ENCODE measurements at regions not wholly inside any gene's neighbourhood (a gene's known extent, or its start where the extent isn't known, plus 50 kb on each side); places are given as distances from the start of the nearest gene placed in this dataset.

- Histone ChIP-seq H3K27me3 (no peaks in the 10 kb centered on the region), H3K27ac (no peak overlapping the region), H3K36me3 (replicated peaks in 1 of 2) (no peaks in the 10 kb centered on the region), H3K4me1 (replicated peaks in 1 of 2) (no peaks in the 10 kb centered on the region), H3K9me3 (replicated peaks in 1 of 3) (no peaks in the 10 kb centered on the region), H3K4me3 (no peak overlapping the region)
- TF ChIP-seq POLR2A (IDR thresholded peaks at IDR 0.05): no peak
- TF ChIP-seq CTCF (IDR thresholded peaks at IDR 0.05): no peak
- DNase-seq: no peak
- 45 to 58% (median 54%) methylated on average over 1 of the region's 1 CpG for WGBS, 4 donors
- intact Hi-C loops (cut with DNase I): no loop called here
These were observed 747.7 kb downstream of the KCTD16 start for GRCh38 chr5:144918371-144918770.

GRCh38 chr5:144915452-144915851 lies 744.8 kb downstream of the KCTD16 start:
- Histone ChIP-seq H3K27ac (no peak overlapping the region), H3K27me3 (no peaks in the 10 kb centered on the region), H3K4me3 (no peak overlapping the region), H3K9me3 (replicated peaks in 1 of 3) (no peaks in the 10 kb centered on the region), H3K36me3 (replicated peaks in 1 of 2) (no peaks in the 10 kb centered on the region), H3K4me1 (replicated peaks in 1 of 2) (no peaks in the 10 kb centered on the region)
- TF ChIP-seq POLR2A (IDR thresholded peaks at IDR 0.05): no peak
- no peak for TF ChIP-seq CTCF (IDR thresholded peaks at IDR 0.05)
- intact Hi-C loops (cut with DNase I): no loop called here
- DNase-seq: no peak

DNA sequence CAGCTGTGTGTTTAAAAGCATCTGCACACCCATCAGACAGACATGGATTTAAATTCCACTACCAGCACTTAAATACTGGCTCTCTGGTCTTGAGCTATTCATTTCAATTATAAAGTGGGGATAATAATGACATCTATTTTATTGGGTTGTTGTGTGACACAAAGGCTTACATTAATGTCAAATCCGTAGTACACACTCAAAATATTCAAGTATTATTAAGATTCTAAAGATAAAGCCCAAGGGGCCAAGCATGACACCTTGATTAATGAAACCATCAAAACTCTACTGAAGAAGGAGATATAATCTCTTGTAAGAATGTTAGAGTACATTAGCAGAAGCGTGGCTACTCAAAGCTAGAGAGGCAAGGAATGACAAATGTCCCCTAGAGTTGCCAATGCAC lies 743.0 kb downstream of the KCTD16 start:
- intact Hi-C loops (cut with DNase I): no loop called here
- 42 to 60% (median 48%) methylated on average over 2 of the region's 2 CpGs for WGBS, 4 donors

DNA sequence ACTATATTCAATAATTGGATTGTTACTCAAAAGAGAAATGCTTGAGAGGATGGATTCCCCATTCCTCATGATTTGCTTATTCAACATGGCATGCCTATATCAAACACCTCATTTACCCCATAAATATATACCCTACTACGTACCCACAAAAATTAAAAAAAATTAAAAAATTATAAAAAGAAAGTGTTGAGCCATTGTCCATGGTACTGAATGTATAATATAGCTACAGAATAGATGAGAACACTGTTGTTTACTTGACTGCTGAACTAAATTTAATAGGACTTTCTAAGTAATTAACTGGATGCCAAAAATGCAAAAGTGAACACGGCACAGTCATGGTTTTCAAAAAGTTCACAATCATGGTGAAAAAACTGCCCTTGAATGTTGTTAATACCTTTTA lies 725.8 kb downstream of the KCTD16 start:
- Histone ChIP-seq H3K27ac (no peak overlapping the region), H3K4me1 (replicated peaks in 1 of 2) (no peaks in the 10 kb centered on the region), H3K4me3 (no peak overlapping the region), H3K36me3 (replicated peaks in 1 of 2) (no peaks in the 10 kb centered on the region), H3K9me3 (replicated peaks in 1 of 3) (no peaks in the 10 kb centered on the region), H3K27me3 (no peaks in the 10 kb centered on the region)
- no peak for DNase-seq
- intact Hi-C loops (cut with DNase I): no loop called here
- no peak for TF ChIP-seq CTCF (IDR thresholded peaks at IDR 0.05)
- no peak for TF ChIP-seq POLR2A (IDR thresholded peaks at IDR 0.05)
- 62 to 73% (median 70%) methylated on average over 2 of the region's 2 CpGs for WGBS, 4 donors

More for the DNA sequence above, 743.0 kb downstream of the KCTD16 start:
- H3K27ac ChIP-seq: no peak overlapping the region
- DNase-seq: no peak
- TF ChIP-seq CTCF (IDR thresholded peaks at IDR 0.05): no peak
- no peak for TF ChIP-seq POLR2A (IDR thresholded peaks at IDR 0.05)
- no peaks in the 10 kb centered on the region for H3K27me3 ChIP-seq
- H3K9me3 ChIP-seq (replicated peaks in 1 of 3): no peaks in the 10 kb centered on the region
- no peaks in the 10 kb centered on the region for H3K4me1 ChIP-seq (replicated peaks in 1 of 2)
- no peaks in the 10 kb centered on the region for H3K36me3 ChIP-seq (replicated peaks in 1 of 2)
- no peak overlapping the region for H3K4me3 ChIP-seq
